ENCODE measurements at regions not wholly inside any gene's neighbourhood (a gene's known extent, or its start where the extent isn't known, plus 50 kb on each side); places are given as distances from the start of the nearest gene placed in this dataset.

DNA sequence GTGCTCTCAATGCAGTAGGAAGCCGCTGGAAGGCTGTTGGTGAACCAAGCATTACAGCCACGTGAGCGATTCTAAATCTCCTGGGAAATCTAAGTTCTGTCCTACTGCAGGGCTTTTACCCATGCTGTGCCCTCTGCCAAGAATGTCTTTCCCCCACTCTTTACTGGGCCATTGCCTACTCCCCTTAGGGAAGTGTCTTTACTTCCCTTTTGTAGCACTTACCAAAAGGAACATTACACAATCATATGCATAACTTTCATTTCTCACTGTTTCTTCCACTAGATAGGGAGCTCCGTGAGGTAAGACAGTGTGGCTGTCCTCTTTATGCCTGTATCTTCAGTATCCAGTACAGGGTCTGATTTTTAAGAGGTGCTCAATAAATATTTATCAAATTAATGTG lies 241.7 kb upstream of the NR4A3 start:
- DNase-seq, result no peak

DNA sequence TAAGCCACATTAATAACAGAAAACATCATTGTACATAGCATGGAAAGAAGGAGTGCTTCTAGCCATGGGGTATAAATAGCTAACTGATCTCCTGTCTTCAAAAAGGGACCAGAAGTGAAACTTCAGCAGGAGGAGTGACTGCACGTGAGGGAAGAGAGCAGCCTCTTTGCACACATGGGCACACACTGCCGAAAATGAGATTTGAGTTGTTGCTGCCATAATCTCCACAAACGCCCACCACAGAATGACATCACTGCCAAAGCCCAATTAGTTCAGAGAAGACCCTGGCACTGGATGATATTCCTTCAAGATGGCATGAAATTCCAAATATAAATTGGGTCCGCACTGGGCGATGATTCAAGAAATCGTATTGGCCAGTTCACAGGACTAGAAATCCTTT lies 238.9 kb upstream of the NR4A3 start:
- Histone ChIP-seq H4K8ac (ENCODE audit: low read length) (no peak overlapping the region), H3K18ac (ENCODE audit: low read depth in 1 of 2, low read length in 2 of 2) (no peak overlapping the region), H2AK5ac (ENCODE audit: low read length, severe bottlenecking) (no peak overlapping the region), H3K23ac (ENCODE audit: low read length in 2 of 2) (no peak overlapping the region), H2BK5ac (ENCODE audit: low read depth, low read length, poor library complexity, severe bottlenecking) (no peak overlapping the region), H2BK15ac (ENCODE audit: low read depth, poor library complexity, severe bottlenecking) (no peak overlapping the region), H3K4ac (ENCODE audit: low read depth in 1 of 2, low read length in 2 of 2) (no peak overlapping the region), H3K4me3 (ENCODE audit: insufficient read depth in 1 of 2, low read depth in 1 of 2, low read length in 2 of 2) (no peak overlapping the region), H3K27me3 (ENCODE audit: control insufficient read depth in 1 of 2, insufficient read depth in 1 of 2, low read length in 2 of 2) (no peaks in the 10 kb centered on the region), H2AFZ (ENCODE audit: low read depth, low read length) (no peak overlapping the region), H2BK120ac (ENCODE audit: low read depth, low read length) (no peak overlapping the region), H3K4me1 (ENCODE audit: control insufficient read depth, insufficient read depth, low read depth, low read length) (no peaks in the 10 kb centered on the region), H3K36me3 (ENCODE audit: control insufficient read depth in 1 of 2, insufficient read depth in 2 of 2, low read depth in 1 of 2, low read length in 2 of 2) (no peaks in the 10 kb centered on the region), H3K4me2 (ENCODE audit: low read length, poor library complexity, severe bottlenecking) (no peak overlapping the region), H3K27ac (ENCODE audit: low read length, poor library complexity, severe bottlenecking) (no peak overlapping the region), H3K79me1 (replicated peaks; ENCODE audit: low read length, poor library complexity, severe bottlenecking) (no peaks in the 10 kb centered on the region), H3K9me3 (ENCODE audit: control insufficient read depth, low read length) (no peaks in the 10 kb centered on the region), H4K91ac (ENCODE audit: low read length) (no peak overlapping the region), H3K9ac (ENCODE audit: low read length) (no peak overlapping the region), H3K14ac (ENCODE audit: low read length in 2 of 2) (no peak overlapping the region), H2BK12ac (ENCODE audit: low read length in 2 of 2) (no peak overlapping the region)
- 86% methylated on average over 6 of the region's 6 CpGs for WGBS
- DNase-seq, result no peak

More for the DNA sequence above, 241.7 kb upstream of the NR4A3 start:
- Histone ChIP-seq H3K4me3 (ENCODE audit: insufficient read depth in 1 of 2, low read depth in 1 of 2, low read length in 2 of 2) (no peak overlapping the region), H3K4me1 (ENCODE audit: control insufficient read depth, insufficient read depth, low read depth, low read length) (no peaks in the 10 kb centered on the region), H3K18ac (ENCODE audit: low read depth in 1 of 2, low read length in 2 of 2) (no peak overlapping the region), H4K91ac (ENCODE audit: low read length) (no peak overlapping the region), H2BK12ac (ENCODE audit: low read length in 2 of 2) (no peak overlapping the region), H3K36me3 (ENCODE audit: control insufficient read depth in 1 of 2, insufficient read depth in 2 of 2, low read depth in 1 of 2, low read length in 2 of 2) (no peaks in the 10 kb centered on the region), H2BK5ac (ENCODE audit: low read depth, low read length, poor library complexity, severe bottlenecking) (no peak overlapping the region), H3K27me3 (ENCODE audit: control insufficient read depth in 1 of 2, insufficient read depth in 1 of 2, low read length in 2 of 2) (no peaks in the 10 kb centered on the region), H3K4ac (ENCODE audit: low read depth in 1 of 2, low read length in 2 of 2) (no peak overlapping the region), H2BK120ac (ENCODE audit: low read depth, low read length) (no peak overlapping the region), H2BK15ac (ENCODE audit: low read depth, poor library complexity, severe bottlenecking) (no peak overlapping the region), H2AK5ac (ENCODE audit: low read length, severe bottlenecking) (no peak overlapping the region), H3K9ac (ENCODE audit: low read length) (no peak overlapping the region), H3K14ac (ENCODE audit: low read length in 2 of 2) (no peak overlapping the region), H2AFZ (ENCODE audit: low read depth, low read length) (no peak overlapping the region), H3K4me2 (ENCODE audit: low read length, poor library complexity, severe bottlenecking) (no peak overlapping the region), H4K8ac (ENCODE audit: low read length) (no peak overlapping the region), H3K9me3 (ENCODE audit: control insufficient read depth, low read length) (no peaks in the 10 kb centered on the region), H3K23ac (ENCODE audit: low read length in 2 of 2) (no peak overlapping the region), H3K27ac (ENCODE audit: low read length, poor library complexity, severe bottlenecking) (no peak overlapping the region), H3K79me1 (replicated peaks; ENCODE audit: low read length, poor library complexity, severe bottlenecking) (no peaks in the 10 kb centered on the region)
- WGBS, result 88% methylated on average over 4 of the region's 4 CpGs

DNA sequence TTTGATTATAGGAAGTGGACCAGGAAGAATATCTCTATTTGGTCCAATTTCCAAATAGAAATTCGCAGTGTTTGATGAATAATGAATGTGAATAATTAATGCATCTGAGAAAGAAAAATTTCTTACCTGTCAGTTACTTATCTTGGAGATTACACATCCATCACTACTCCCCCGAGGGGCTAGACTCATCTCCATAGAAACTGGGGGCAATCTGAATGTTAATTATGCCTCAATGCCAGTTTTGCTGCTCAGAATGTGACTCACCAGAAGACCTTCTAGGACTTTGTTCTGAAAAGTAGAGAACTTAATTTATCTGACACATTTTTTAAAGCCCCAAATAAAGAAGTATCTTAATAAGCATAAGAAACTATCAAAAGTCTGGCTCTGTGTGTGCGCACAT lies 233.4 kb upstream of the NR4A3 start:
- H3K23ac ChIP-seq (ENCODE audit: low read length in 2 of 2), result no peak overlapping the region
- WGBS, result 100% methylated on average over 1 of the region's 3 CpGs
- no peak overlapping the region for H2BK120ac ChIP-seq (ENCODE audit: low read depth, low read length)
- no peak overlapping the region for H2BK5ac ChIP-seq (ENCODE audit: low read depth, low read length, poor library complexity, severe bottlenecking)
- no peaks in the 10 kb centered on the region for H3K4me1 ChIP-seq (ENCODE audit: control insufficient read depth, insufficient read depth, low read depth, low read length)
- H3K9ac ChIP-seq (ENCODE audit: low read length), result no peak overlapping the region
- no peaks in the 10 kb centered on the region for H3K36me3 ChIP-seq (ENCODE audit: control insufficient read depth in 1 of 2, insufficient read depth in 2 of 2, low read depth in 1 of 2, low read length in 2 of 2)
- no peak overlapping the region for H2AFZ ChIP-seq (ENCODE audit: low read depth, low read length)
- no peak overlapping the region for H4K91ac ChIP-seq (ENCODE audit: low read length)
- no peak for DNase-seq
- no peaks in the 10 kb centered on the region for H3K79me1 ChIP-seq (replicated peaks; ENCODE audit: low read length, poor library complexity, severe bottlenecking)
- no peaks in the 10 kb centered on the region for H3K27me3 ChIP-seq (ENCODE audit: control insufficient read depth in 1 of 2, insufficient read depth in 1 of 2, low read length in 2 of 2)
- H3K27ac ChIP-seq (ENCODE audit: low read length, poor library complexity, severe bottlenecking), result no peak overlapping the region
- H4K8ac ChIP-seq (ENCODE audit: low read length), result no peak overlapping the region
- no peak overlapping the region for H2AK5ac ChIP-seq (ENCODE audit: low read length, severe bottlenecking)
- no peak overlapping the region for H3K4me2 ChIP-seq (ENCODE audit: low read length, poor library complexity, severe bottlenecking)
- no peak overlapping the region for H3K18ac ChIP-seq (ENCODE audit: low read depth in 1 of 2, low read length in 2 of 2)
- H3K4me3 ChIP-seq (ENCODE audit: insufficient read depth in 1 of 2, low read depth in 1 of 2, low read length in 2 of 2), result no peak overlapping the region
- H3K9me3 ChIP-seq (ENCODE audit: control insufficient read depth, low read length), result no peaks in the 10 kb centered on the region
- H2BK12ac ChIP-seq (ENCODE audit: low read length in 2 of 2), result no peak overlapping the region
- no peak overlapping the region for H3K14ac ChIP-seq (ENCODE audit: low read length in 2 of 2)
- no peak overlapping the region for H2BK15ac ChIP-seq (ENCODE audit: low read depth, poor library complexity, severe bottlenecking)
- H3K4ac ChIP-seq (ENCODE audit: low read depth in 1 of 2, low read length in 2 of 2), result no peak overlapping the region

DNA sequence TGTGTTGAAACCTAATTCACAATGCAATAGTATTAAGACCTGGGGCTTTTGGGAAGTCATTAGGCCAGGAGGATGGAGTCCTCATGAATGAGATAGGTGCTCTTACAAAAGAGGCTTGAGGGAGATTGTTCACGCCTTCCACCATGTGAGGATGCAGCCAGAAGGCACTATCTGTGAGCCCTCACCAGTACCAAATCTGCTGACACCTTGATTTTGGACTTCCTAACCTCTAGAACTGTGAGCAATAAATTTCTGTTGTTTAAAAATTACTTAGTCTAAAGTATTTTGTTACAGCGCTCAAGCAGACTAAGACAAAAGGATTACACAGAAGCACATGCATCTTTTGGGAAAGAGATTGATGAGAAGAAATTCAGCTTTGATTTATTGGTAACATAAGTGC lies 232.9 kb upstream of the NR4A3 start:
- Histone ChIP-seq H2AK5ac (ENCODE audit: low read length, severe bottlenecking) (no peak overlapping the region), H2AFZ (ENCODE audit: low read depth, low read length) (no peak overlapping the region), H2BK12ac (ENCODE audit: low read length in 2 of 2) (no peak overlapping the region), H4K91ac (ENCODE audit: low read length) (no peak overlapping the region), H4K8ac (ENCODE audit: low read length) (no peak overlapping the region), H2BK120ac (ENCODE audit: low read depth, low read length) (no peak overlapping the region), H3K14ac (ENCODE audit: low read length in 2 of 2) (no peak overlapping the region), H3K23ac (ENCODE audit: low read length in 2 of 2) (no peak overlapping the region), H3K27ac (ENCODE audit: low read length, poor library complexity, severe bottlenecking) (no peak overlapping the region), H3K9ac (ENCODE audit: low read length) (no peak overlapping the region), H3K9me3 (ENCODE audit: control insufficient read depth, low read length) (no peaks in the 10 kb centered on the region), H3K79me1 (replicated peaks; ENCODE audit: low read length, poor library complexity, severe bottlenecking) (no peaks in the 10 kb centered on the region), H3K27me3 (ENCODE audit: control insufficient read depth in 1 of 2, insufficient read depth in 1 of 2, low read length in 2 of 2) (no peaks in the 10 kb centered on the region), H3K4me2 (ENCODE audit: low read length, poor library complexity, severe bottlenecking) (no peak overlapping the region), H3K4me3 (ENCODE audit: insufficient read depth in 1 of 2, low read depth in 1 of 2, low read length in 2 of 2) (no peak overlapping the region), H3K36me3 (ENCODE audit: control insufficient read depth in 1 of 2, insufficient read depth in 2 of 2, low read depth in 1 of 2, low read length in 2 of 2) (no peaks in the 10 kb centered on the region), H2BK15ac (ENCODE audit: low read depth, poor library complexity, severe bottlenecking) (no peak overlapping the region), H3K4ac (ENCODE audit: low read depth in 1 of 2, low read length in 2 of 2) (no peak overlapping the region), H2BK5ac (ENCODE audit: low read depth, low read length, poor library complexity, severe bottlenecking) (no peak overlapping the region), H3K18ac (ENCODE audit: low read depth in 1 of 2, low read length in 2 of 2) (no peak overlapping the region), H3K4me1 (ENCODE audit: control insufficient read depth, insufficient read depth, low read depth, low read length) (no peaks in the 10 kb centered on the region)
- DNase-seq, result no peak
- WGBS, result 100% methylated on average over 2 of the region's 2 CpGs

All from mesenchymal stem cell (in vitro differentiated cells and primary cell).